ENCODE measurements at regions not wholly inside any gene's neighbourhood (a gene's known extent, or its start where the extent isn't known, plus 50 kb on each side); places are given as distances from the start of the nearest gene placed in this dataset.
"Not testable (repeated sequence)": the region's sequence is repeated elsewhere in the genome, so short reads cannot be mapped to it uniquely, and the experiment has no call there.

DNA sequence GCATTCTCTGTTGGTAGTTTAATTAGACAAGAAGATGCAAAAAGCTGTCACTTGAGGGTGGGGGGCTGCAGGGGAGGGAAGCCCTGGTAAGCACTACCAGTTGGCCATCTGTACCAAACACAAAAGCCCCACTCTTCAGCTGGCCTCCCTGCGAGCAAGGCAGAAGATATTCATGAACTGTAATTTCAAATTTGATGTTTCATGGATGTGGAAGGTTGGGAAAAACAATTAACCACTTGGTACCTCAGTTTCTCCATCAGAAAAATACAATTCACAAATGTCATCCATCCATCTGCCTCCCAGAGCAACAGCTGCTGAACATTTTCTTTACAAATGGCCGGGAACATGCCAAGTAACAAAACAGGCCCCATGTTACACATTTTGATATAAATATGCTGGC, 265.3 kb downstream of the HNRNPD start:
- no peak for TF ChIP-seq ZNF274 (IDR thresholded peaks at IDR 0.05; ENCODE audit: low read depth, low read length)
- H3K4me3 ChIP-seq (ENCODE audit: low read length): no peak overlapping the region

DNA sequence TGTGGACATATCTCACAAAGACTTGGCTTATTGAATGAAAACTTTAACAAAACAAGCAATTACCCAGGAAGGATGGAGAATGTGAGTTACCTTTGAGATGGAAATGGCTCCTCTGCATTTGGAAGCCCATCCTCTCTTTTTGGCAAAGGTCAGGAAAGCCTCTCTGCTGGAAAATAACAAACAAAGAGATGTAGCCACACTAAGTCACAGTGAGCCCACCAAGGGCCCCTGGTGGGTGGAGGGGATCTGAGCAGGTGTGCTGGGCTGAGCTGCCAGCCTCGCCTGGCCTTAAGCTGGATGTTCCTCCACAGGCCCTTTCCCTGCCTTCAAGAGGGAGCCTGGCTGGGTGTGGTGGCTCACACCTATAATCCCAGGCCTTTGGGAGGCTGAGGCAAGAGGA, 269.2 kb downstream of the HNRNPD start:
- no peak for TF ChIP-seq ZNF274 (IDR thresholded peaks at IDR 0.05; ENCODE audit: low read depth, low read length)
- no peak overlapping the region for H3K4me3 ChIP-seq (ENCODE audit: low read length)

DNA sequence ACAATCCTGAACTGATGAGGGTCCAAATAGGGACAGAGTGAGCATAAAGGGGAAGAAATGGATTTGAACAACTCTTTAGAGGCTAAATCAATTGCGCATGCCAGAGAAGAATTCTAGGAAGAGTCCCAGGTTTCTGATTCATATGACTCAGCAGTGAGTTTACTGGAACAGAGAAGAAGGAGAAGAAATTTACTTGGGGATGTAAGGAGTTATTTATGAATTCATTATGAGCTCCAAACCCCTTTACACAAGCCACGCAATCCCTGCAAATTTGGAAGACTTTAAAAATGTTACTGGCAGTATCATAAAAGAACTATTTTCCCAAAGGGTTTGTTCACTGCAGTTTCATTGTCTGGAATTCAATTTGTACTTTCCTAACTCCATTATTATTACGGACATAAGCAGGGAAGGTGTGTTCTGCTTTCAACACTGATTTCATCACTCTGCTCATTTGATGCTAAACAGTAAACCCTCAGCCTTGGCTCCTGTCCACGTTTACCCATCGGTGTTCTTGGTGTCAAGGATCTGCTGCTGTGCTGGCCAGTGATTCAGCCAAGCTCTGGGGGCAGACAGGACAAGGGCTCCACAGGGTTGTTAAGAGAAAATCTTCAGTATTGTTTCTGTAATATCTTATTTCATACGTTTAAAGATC, 273.7 kb downstream of the HNRNPD start:
- no peak overlapping the region for H3K4me3 ChIP-seq (ENCODE audit: low read length)
- TF ChIP-seq ZNF274 (IDR thresholded peaks at IDR 0.05; ENCODE audit: low read depth, low read length): no peak

DNA sequence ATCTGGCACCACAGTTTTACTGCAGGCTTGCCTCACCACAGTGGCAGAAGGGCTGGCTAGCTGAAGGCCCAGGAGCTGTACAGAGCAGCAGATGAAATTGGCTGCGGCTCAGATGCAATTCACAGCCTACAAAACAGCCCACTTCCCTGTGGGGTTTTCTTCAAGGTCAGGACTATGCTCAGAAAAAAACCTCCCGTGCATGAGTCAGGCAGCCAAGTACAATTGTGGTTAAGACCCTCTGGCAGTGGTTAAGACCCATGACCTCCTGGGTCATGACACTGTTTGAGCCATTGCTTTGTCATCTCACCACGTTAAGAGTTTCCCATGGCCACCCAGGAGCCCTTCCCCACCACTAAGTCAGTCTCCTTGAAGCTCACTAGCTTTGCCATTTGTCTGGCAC, 276.3 kb downstream of the HNRNPD start:
- H3K4me3 ChIP-seq (ENCODE audit: low read length): no peak overlapping the region
- no peak for TF ChIP-seq ZNF274 (IDR thresholded peaks at IDR 0.05; ENCODE audit: low read depth, low read length)

DNA sequence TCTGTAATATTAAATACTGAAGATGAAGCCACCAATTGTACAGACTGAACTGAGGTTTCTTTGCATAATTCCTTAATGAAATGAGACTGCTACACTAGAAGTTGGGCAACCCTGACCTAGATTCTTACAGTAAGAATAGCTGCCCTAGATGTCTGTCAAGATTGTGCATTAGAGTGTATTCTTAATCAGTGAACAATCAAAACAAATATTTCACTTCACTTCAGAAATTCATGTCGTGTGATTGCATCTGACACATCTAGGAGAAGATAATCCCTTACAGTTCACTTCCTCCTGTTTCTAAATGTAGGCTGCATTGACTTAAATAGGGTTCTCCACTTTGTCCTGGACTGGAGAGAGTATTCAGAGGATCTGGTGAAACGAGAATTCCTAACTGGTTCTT, 283.1 kb downstream of the HNRNPD start:
- no peak for TF ChIP-seq ZNF274 (IDR thresholded peaks at IDR 0.05; ENCODE audit: low read depth, low read length)

DNA sequence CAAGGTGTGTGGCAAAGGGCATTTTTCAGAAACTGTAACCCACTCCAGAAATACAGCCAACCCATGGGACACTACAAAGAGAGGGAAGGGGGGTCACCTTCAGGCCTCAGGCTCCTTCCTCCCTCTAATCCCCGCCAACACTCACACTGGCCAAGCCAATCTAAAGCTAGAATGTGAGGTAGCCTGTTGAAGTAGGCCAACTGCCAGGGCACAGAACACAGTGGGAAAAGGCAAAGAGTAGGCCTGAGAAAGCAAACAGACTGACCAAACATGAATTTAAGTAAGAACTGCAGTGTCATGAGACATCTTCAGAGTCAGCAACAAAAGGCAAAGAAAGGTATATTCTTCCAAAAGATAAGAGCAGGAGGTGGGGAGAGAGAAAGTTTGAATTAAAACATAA, 289.0 kb downstream of the HNRNPD start:
- no peak overlapping the region for H3K4me3 ChIP-seq (ENCODE audit: low read length)
- TF ChIP-seq ZNF274 (IDR thresholded peaks at IDR 0.05; ENCODE audit: low read depth, low read length): no peak

More for the DNA sequence above, 283.1 kb downstream of the HNRNPD start:
- H3K4me3 ChIP-seq (ENCODE audit: low read length): no peak overlapping the region

DNA sequence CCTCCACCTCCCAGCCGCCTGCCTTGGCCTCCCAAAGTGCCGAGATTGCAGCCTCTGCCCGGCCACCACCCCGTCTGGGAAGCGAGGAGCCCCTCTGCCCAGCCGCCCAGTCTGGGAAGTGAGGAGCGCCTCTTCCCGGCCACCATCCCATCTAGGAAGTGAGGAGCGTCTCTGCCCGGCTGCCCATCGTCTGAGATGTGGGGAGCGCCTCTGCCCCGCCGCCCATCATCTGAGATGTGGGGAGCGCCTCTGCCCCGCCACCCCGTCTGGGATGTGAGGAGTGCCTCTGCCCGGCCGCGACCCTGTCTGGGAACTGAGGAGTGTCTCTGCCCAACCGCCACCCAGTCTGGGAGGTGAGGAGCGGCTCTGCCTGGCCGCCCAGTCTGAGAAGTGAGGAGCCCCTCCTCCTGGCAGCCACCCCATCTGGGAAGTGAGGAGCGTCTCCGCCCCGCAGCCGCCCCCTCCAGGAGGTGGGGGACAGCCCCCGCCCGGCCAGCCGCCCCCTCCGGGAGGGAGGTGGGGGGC, 296.3 kb downstream of the HNRNPD start:
- not testable (repeated sequence) for H3K4me3 ChIP-seq (ENCODE audit: low read length)

DNA sequence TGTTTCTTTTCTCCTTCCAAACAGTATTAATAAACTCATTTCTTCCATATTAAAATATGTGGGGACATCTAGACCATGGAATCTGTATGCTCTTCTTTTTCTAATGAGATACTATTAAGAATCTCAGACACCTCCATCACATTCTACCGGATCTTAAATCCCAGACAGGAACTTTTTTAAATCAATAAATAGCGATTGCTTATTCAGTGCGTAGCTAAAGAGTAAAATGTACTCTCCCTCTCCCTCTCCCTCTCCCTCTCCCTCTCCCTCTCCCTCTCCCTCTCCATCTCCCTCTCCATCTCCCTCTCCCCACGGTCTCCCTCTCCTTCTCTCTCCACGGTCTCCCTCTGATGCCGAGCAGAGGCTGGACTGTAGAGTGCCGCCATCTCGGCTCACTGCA, 297.0 kb downstream of the HNRNPD start:
- no peak for TF ChIP-seq ZNF274 (IDR thresholded peaks at IDR 0.05; ENCODE audit: low read depth, low read length)

DNA sequence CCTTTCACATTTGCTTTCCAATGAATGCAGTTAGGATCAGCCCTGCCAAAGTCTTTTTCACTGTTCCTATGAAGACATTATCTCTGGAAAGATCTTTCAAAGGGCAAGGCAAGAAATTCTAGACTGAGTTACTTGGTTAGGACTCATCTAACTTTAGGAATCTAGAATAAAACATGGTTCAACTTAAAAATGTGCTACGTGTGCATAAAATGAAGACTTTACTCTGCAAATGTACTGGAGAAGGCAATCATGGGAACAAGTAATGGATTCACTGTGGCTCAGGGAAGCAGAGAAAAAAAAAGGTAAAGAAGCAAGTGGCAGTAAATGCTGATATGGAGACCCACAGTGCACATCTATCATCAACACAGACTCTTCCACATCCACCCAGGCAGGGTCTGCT, 297.4 kb downstream of the HNRNPD start:
- no peak for TF ChIP-seq ZNF274 (IDR thresholded peaks at IDR 0.05; ENCODE audit: low read depth, low read length)
- H3K4me3 ChIP-seq (ENCODE audit: low read length): no peak overlapping the region

More for the DNA sequence above, 297.0 kb downstream of the HNRNPD start:
- H3K4me3 ChIP-seq (ENCODE audit: low read length): no peak overlapping the region

DNA sequence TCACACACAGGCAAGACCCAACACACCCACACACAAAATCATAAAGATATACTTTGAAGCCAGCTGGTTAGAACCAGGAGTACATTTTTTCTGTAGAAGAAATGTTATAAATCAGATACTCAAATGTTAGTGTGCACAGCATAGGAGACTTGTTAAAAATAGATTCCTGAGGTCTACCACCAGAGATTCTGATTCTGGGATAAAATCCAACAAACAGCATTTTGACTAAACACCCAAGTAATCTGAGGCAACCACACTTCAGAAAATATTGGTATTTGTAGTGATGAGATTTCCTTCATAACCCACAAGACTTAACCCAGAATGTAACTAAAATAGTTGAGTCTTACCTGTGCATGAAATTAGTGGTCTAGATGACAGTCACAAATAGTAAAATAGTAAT, 301.8 kb downstream of the HNRNPD start:
- no peak for TF ChIP-seq ZNF274 (IDR thresholded peaks at IDR 0.05; ENCODE audit: low read depth, low read length)
- no peak overlapping the region for H3K4me3 ChIP-seq (ENCODE audit: low read length)

DNA sequence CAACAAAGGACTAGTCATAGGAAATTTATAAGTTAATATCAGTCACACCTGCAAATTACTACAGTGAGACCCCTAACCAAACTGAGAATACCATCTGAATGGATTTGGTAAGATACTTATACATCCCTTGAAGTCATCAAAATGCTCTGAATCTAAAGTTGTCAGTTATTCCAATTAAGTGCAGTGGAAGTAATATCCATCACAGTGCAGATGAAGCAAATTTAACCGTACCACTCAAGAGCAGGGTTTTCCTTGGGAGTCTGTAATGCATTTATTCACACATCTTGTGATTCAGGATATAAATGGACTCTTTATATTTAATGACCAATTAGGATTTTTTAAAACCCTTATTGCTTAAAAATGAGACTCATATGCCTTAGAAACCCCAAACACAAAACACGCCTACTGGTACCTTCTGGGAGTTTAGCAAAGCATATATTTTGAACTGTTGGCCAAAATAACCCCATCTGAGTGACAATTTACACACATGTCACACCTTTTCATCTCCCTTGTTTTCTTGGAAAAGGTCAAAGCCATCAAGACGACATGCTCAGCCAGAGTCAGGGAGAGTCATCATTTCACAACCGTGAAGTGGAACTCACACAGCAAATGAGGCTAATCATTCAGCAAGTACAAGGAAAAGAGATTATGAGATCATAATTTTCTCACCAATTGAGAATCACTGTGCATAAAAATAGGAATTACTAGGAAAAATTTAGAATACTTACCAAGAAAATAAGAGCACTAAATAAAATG, 303.7 kb downstream of the HNRNPD start:
- TF ChIP-seq ZNF274 (IDR thresholded peaks at IDR 0.05; ENCODE audit: low read depth, low read length): no peak
- H3K4me3 ChIP-seq (ENCODE audit: low read length): no peak overlapping the region

DNA sequence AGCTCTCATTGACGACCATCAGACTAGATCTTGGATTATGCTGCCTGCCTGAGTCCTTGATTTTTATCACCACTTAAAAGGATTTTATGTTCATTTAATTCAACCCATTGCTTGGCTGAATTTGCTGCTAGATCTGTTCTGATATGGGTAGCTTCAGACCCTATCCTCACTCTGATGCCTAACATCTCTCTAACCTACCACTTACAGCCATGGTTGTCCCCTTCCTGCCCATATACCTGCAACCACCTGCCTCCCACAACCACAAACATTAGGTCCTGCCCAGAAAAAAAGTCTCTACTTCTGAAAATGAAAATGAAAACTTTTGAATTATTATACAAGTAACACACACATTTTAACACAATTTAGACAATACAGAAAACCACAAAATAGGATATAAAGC, 310.8 kb downstream of the HNRNPD start:
- no peak for TF ChIP-seq ZNF274 (IDR thresholded peaks at IDR 0.05; ENCODE audit: low read depth, low read length)

DNA sequence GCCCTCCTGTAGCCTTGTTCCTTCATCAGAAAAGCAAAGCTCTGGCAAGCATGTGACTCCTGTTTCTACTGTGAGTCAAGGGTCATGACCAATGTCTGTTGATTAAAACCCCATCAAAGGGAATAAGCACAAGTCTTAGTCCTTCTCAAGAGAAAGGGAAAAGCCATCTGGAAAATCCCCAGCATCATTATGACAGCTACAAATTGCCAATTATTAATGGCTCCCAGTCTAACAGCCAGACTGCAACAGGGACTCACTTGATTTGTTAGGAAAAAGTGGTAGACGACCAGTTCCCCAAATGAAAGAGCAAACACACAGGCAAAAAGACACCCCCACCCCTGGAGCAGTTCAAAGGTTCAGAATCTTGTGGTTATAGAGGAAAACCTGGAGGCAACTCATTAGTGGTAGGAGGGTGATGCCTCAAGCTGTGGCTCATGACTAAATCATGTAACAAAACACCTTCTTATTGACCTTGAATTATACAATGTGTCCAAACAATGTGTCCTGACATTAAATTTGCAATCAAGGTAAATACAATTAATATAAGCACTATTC, 315.7 kb downstream of the HNRNPD start:
- TF ChIP-seq ZNF274 (IDR thresholded peaks at IDR 0.05; ENCODE audit: low read depth, low read length): no peak

More for the DNA sequence above, 310.8 kb downstream of the HNRNPD start:
- no peak overlapping the region for H3K4me3 ChIP-seq (ENCODE audit: low read length)

DNA sequence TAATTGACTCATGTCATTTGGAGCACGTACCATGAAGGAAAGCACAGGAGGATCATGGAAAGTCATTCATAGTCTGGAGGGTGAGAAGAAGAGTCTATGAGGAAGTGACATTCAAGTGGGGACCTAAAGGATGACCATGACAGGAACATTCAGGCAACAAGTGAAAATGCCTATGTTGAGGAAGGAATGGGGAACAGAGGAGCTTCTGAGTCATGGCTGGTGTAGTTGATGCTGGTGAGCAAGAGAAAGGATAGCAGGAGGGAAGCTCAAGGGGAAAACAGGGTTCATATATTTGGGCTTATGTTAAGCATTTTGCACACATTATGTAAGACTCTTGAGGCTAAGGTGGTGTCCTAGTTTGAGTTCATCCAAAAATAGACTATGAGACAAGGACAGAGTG, 318.6 kb downstream of the HNRNPD start:
- H3K4me3 ChIP-seq (ENCODE audit: low read length): no peak overlapping the region
- TF ChIP-seq ZNF274 (IDR thresholded peaks at IDR 0.05; ENCODE audit: low read depth, low read length): no peak

More for the DNA sequence above, 315.7 kb downstream of the HNRNPD start:
- no peak overlapping the region for H3K4me3 ChIP-seq (ENCODE audit: low read length)

DNA sequence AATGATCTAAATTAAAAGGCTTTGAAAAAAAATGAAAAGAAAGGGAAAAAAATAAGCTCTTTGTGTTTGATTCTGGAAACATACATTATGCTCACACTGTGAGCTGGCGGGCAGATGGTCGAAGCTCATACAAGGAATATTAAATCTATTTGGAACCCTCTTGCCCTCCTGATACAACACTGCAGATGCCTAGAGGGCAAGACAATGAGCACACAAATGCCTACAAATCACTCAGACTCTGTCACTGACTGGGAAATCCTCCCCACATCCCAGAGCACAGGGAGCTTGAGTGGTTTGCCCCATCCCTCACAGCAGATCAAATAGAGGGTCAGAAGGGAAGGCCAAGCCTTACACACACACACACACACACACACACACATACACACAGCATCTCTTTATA, 320.4 kb downstream of the HNRNPD start:
- no peak overlapping the region for H3K4me3 ChIP-seq (ENCODE audit: low read length)
- TF ChIP-seq ZNF274 (IDR thresholded peaks at IDR 0.05; ENCODE audit: low read depth, low read length): no peak

All from GM08714 (cell line).